Stimulated activated naive B cell treated with anti-CD40 and anti-IgM and Interleukin-4, amounts not matched to agents 10 μg/mL and 1 μg/mL and 100 μg/mL, for 72 hours (primary cell): ENCODE measurements at regions not wholly inside any gene's neighbourhood (a gene's known extent, or its start where the extent isn't known, plus 50 kb on each side); places are given as distances from the start of the nearest gene placed in this dataset.
A peak's percentile ranks its signal among the peaks of the same experiment; 100 is the strongest.

Source experiments
- ATAC-seq, 2 donors: fragments of 150-1000 bp; cut with Tn5 transposase; replicated peaks; 2 replicates each; pipeline ENCODE4 v1.10.0; 2021; ENCODE audit warnings: moderate library complexity in 1 of 2
- DNase-seq: peaks from one replicate; pipeline ENCODE4 v3.0.0; 2021
- H3K27ac Mint-ChIP-seq: one replicate; pipeline ENCODE4 v1.8.0; 2022; ENCODE audit warnings: mild to moderate bottlenecking, mixed read lengths
- H3K27me3 Mint-ChIP-seq, 2 donors: one replicate each; pipeline ENCODE4 v1.8.0; 2022; ENCODE audit warnings: mixed read lengths in 2 of 2
- H3K36me3 Mint-ChIP-seq, 2 donors: one replicate each; pipeline ENCODE4 v1.8.0; 2022; ENCODE audit warnings: mixed read lengths in 2 of 2, mild to moderate bottlenecking in 1 of 2
- H3K4me1 Mint-ChIP-seq, 2 donors: one replicate each; pipeline ENCODE4 v1.8.0; 2022; ENCODE audit warnings: mixed read lengths in 2 of 2, mild to moderate bottlenecking in 1 of 2
- H3K4me3 Mint-ChIP-seq, 2 donors: one replicate each; pipeline ENCODE4 v1.8.0; 2022; ENCODE audit warnings: mild to moderate bottlenecking in 2 of 2, mixed read lengths in 2 of 2, moderate library complexity in 1 of 2
- H3K9me3 Mint-ChIP-seq, 2 donors: one replicate each; pipeline ENCODE4 v1.8.0; 2022; ENCODE audit warnings: mixed read lengths in 2 of 2, mild to moderate bottlenecking in 1 of 2

DNA sequence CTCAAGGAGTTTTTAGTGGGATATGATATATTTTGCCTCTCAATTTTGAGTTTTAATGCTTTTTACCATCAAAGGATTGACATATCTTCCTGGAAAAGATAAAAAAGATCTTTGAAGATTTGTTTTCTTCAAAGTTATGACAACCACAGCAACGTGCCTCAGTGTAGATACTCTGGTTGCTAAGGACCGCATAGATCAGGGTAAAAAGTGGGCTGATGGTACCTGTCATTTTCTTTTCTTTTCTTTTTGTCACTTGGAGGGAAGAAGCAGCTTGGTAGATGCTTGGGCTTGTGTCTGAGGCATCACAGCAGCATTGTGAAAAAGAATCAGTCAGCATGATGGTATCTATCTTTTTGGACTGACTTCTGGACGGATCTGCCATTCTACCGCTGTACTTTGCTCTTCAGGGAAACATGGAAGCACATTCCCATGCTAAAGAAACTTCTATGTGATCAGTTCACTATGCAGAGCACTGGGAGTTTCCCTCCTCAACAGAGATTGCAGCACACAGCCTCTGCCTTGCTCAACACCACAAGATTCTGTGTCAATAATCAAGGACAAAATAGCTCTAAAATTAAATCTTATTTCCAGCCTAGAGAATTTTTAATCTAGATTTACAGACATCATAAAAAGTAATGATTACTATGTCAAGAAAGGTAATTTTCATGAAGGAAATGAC lies 54.8 kb upstream of the SGK1 start:
- Mint-ChIP-seq H3K9me3 (no peaks in the 10 kb centered on the region), H3K4me3 (peak overlapping the region in 1 of 2 donors; percentile 4), H3K4me1 (peaks cover 23 to 44% of the 10 kb centered on the region in 2 donors), H3K27me3 (peaks cover 0 to 4% of the 10 kb centered on the region in 2 donors), H3K27ac (peak overlapping the region; percentile 76), H3K36me3 (no peaks in the 10 kb centered on the region)
- DNase-seq (no peak), ATAC-seq (peak in 1 of 2 donors; percentile 24)

DNA sequence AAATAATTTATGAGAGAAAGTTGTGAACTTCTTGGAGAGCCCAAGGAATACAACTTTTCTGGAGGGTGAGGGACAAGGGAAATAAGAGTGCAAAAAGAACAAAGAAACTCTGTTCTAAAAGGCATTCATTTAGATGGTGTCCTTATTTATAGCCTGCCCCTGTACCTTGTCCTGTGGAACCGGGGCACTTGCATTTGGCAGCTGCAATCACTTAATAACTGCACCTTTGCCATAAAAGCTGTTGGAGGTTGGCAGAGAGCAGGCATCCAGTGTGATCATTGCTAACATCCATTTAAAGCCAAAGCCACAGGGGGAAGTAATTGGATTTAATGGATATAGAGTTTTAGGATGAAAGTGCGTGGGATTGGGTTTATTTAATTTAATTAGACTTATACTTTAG lies 50.8 kb upstream of the SGK1 start:
- H3K9me3 Mint-ChIP-seq, result no peaks in the 10 kb centered on the region
- no peak for DNase-seq
- H3K4me1 Mint-ChIP-seq, result peaks cover 16 to 23% of the 10 kb centered on the region in 2 donors
- no peak for ATAC-seq
- H3K27me3 Mint-ChIP-seq, result peaks cover 0 to 4% of the 10 kb centered on the region in 2 donors
- H3K27ac Mint-ChIP-seq, result no peak overlapping the region
- no peak overlapping the region for H3K4me3 Mint-ChIP-seq
- H3K36me3 Mint-ChIP-seq, result no peaks in the 10 kb centered on the region
